ENCODE measurements at regions not wholly inside any gene's neighbourhood (a gene's known extent, or its start where the extent isn't known, plus 50 kb on each side); places are given as distances from the start of the nearest gene placed in this dataset.

GRCh38 chr4:154954117-154954516 is 173.0 kb downstream of the RBM46 start:
- TF ChIP-seq POLR2A (IDR thresholded peaks at IDR 0.05): no peak
- TF ChIP-seq CTCF (IDR thresholded peaks at IDR 0.05): no peak
